VCaP (cell line): ENCODE measurements at regions not wholly inside any gene's neighbourhood (a gene's known extent, or its start where the extent isn't known, plus 50 kb on each side); places are given as distances from the start of the nearest gene placed in this dataset.
"Not testable (repeated sequence)": the region's sequence is repeated elsewhere in the genome, so short reads cannot be mapped to it uniquely, and the experiment has no call there.

Experiments used
- H3K27ac ChIP-seq: fragments of 450-650 bp; 2 replicates; pipeline ENCODE4 v1.5.1; 2017
- CTCF ChIP-seq: fragments of 450-650 bp; conservative IDR thresholded peaks from 2 replicates; pipeline ENCODE4 v1.5.1; 2017; ENCODE audit warnings: mild to moderate bottlenecking, moderate library complexity

- TF ChIP-seq CTCF, result no peak
- H3K27ac ChIP-seq, result no peak overlapping the region
These were observed 53.5 kb downstream of the FSCB start for GRCh38 chr14:44453433-44454171.

GRCh38 chr14:44450232-44450631 lies 56.9 kb downstream of the FSCB start:
- not testable (repeated sequence) for H3K27ac ChIP-seq

GRCh38 chr14:44449680-44450079 lies 57.4 kb downstream of the FSCB start:
- no peak overlapping the region for H3K27ac ChIP-seq
- no peak for TF ChIP-seq CTCF

- TF ChIP-seq CTCF, result no peak
- no peak overlapping the region for H3K27ac ChIP-seq
These were observed 58.1 kb downstream of the FSCB start for GRCh38 chr14:44448951-44449358.

GRCh38 chr14:44446965-44447364 lies 60.1 kb downstream of the FSCB start:
- no peak for TF ChIP-seq CTCF
- H3K27ac ChIP-seq, result no peak overlapping the region

- TF ChIP-seq CTCF, result no peak
- no peak overlapping the region for H3K27ac ChIP-seq
These were observed 62.6 kb downstream of the FSCB start for GRCh38 chr14:44444454-44444853.

GRCh38 chr14:44438936-44439335 lies 68.1 kb downstream of the FSCB start:
- no peak overlapping the region for H3K27ac ChIP-seq
- TF ChIP-seq CTCF, result no peak

GRCh38 chr14:44438221-44438620 lies 68.9 kb downstream of the FSCB start:
- TF ChIP-seq CTCF, result no peak
- no peak overlapping the region for H3K27ac ChIP-seq
